K562 (cell line): ENCODE measurements at regions not wholly inside any gene's neighbourhood (a gene's known extent, or its start where the extent isn't known, plus 50 kb on each side); places are given as distances from the start of the nearest gene placed in this dataset.

Source experiments
- ATAC-seq: fragments of 200-7000 bp; cut with Tn5 transposase; 3 replicates; pipeline ENCODE4 v1.9.1; 2020; ENCODE audit warnings: moderate library complexity
- BruUV-seq: library from RNA; stranded (reverse); fragments of 400-500 nt; replicated peaks from 2 replicates; lab custom pipeline; 2021; lab: Mats Ljungman, UMichigan
- CTCF ChIA-PET: fragments of 300-600 bp; formaldehyde crosslinking; extraction: SDS; loops from one replicate; lab custom pipeline; 2021; ENCODE audit warnings: low intra/inter-chr PET ratio; lab: Yijun Ruan, JAX
- POLR2A ChIA-PET: fragments of 300-600, 350-650 bp; sonication (Branson Sonifier 250); formaldehyde crosslinking; extraction: SDS; loops from one replicate; lab custom pipeline; 2021; ENCODE audit warnings: antibody characterized with exemption, inconsistent platforms; lab: Yijun Ruan, JAX
- DNase-seq, 4 experiments: peaks; one replicate each; pipeline versions ENCODE4 v3.0.0 to v3.0.0-alpha.2; 2011 to 2018; ENCODE audit warnings: low spot score in 3 of 4, mixed read lengths in 3 of 4; ENCODE audit errors: extremely low read depth in 1 of 4
- FAIRE-seq: peaks from 2 replicates; lab custom pipeline; 2011; peaks lifted over from hg19 to GRCh38; lab: Jason Lieb, UNC
- H2AFZ ChIP-seq: 2 replicates; pipeline ENCODE4 v1.6.0; 2011; ENCODE audit warnings: low read depth, low read length, control low read depth, inconsistent platforms
- H3K27ac ChIP-seq: fragments of 200-600 bp; 3 replicates; pipeline ENCODE4 v1.8.0; 2011; ENCODE audit warnings: low read depth, mild to moderate bottlenecking, control low read depth, inconsistent platforms, low read length, moderate library complexity, mixed read lengths; ENCODE audit errors: extremely low read depth
- H3K27me3 ChIP-seq, 2 experiments: fragments of 300-600 bp in 1 of 2; 2 replicates in 1 of 2; 3 replicates in 1 of 2; pipeline versions ENCODE4 v1.6.0 to v1.8.0; 2011; ENCODE audit warnings: inconsistent platforms in 2 of 2, low read length in 2 of 2, mild to moderate bottlenecking in 1 of 2, mixed read lengths in 1 of 2, moderate library complexity in 1 of 2; ENCODE audit not compliant: control insufficient read depth in 2 of 2, insufficient read depth in 2 of 2
- H3K36me3 ChIP-seq: fragments of 300-600 bp; 3 replicates; pipeline ENCODE4 v1.8.0; 2011; ENCODE audit warnings: mild to moderate bottlenecking, low read length, inconsistent platforms; ENCODE audit not compliant: control insufficient read depth, insufficient read depth
- H3K4me1 ChIP-seq, 2 experiments: fragments of 200-600 bp in 1 of 2; replicated peaks in 1 of 2; 2 replicates in 1 of 2; 3 replicates in 1 of 2; pipeline versions ENCODE4 v1.5.1 to v1.8.0; 2011; ENCODE audit warnings: inconsistent platforms in 2 of 2, low read length in 2 of 2, mild to moderate bottlenecking in 1 of 2, mixed read lengths in 1 of 2, moderate library complexity in 1 of 2; ENCODE audit not compliant: control insufficient read depth in 2 of 2, insufficient read depth in 2 of 2
- H3K4me2 ChIP-seq: 2 replicates; pipeline ENCODE4 v1.6.1; 2011; ENCODE audit warnings: low read length, control low read depth, inconsistent platforms, mixed read lengths; ENCODE audit not compliant: insufficient read depth
- H3K4me3 ChIP-seq: fragments of 200-600 bp; sonication (generic), shearing (Covaris generic); 2 replicates; pipeline ENCODE4 v1.5.1; 2016; ENCODE audit warnings: control low read depth, inconsistent platforms
- H3K79me2 ChIP-seq: fragments of 200-600 bp; 3 replicates; pipeline ENCODE4 v1.8.0; 2011; ENCODE audit warnings: low read length, inconsistent platforms; ENCODE audit not compliant: control insufficient read depth, insufficient read depth
- H3K9ac ChIP-seq, 2 experiments: 2 replicates each; pipeline versions ENCODE4 v1.6.0 to v1.6.1; 2011; ENCODE audit warnings: low read depth in 2 of 2, low read length in 2 of 2, control low read depth in 1 of 2, inconsistent platforms in 1 of 2, mild to moderate bottlenecking in 1 of 2, mixed read lengths in 1 of 2; ENCODE audit not compliant: insufficient read depth in 1 of 2
- H3K9me1 ChIP-seq: one replicate; pipeline ENCODE4 v1.6.0; 2011; ENCODE audit warnings: inconsistent platforms, mild to moderate bottlenecking, low read length, moderate library complexity; ENCODE audit not compliant: control insufficient read depth, insufficient read depth
- H3K9me3 ChIP-seq: replicated peaks from 2 replicates; pipeline ENCODE4 v1.5.1; 2011; ENCODE audit warnings: low read depth, low read length, inconsistent platforms; ENCODE audit not compliant: control insufficient read depth, insufficient read depth
- H4K20me1 ChIP-seq: replicated peaks from 2 replicates; pipeline ENCODE4 v1.6.1; 2011; ENCODE audit warnings: low read length, inconsistent platforms, mixed read lengths; ENCODE audit not compliant: control insufficient read depth, insufficient read depth
- ELF4 ChIP-seq: fragments of 450-650 bp; formaldehyde crosslinking; IDR thresholded peaks from 2 replicates; pipeline ENCODE4 v1.4.0; 2022; ENCODE audit warnings: missing genetic modification characterization
- HNRNPUL1 ChIP-seq: fragments of 200-400 bp; formaldehyde crosslinking; IDR thresholded peaks from 2 replicates; pipeline ENCODE4 v1.6.1; 2017; ENCODE audit warnings: low read length
- KDM1A ChIP-seq, 2 experiments: fragments of 450-650 bp; IDR thresholded peaks; 2 replicates each; pipeline ENCODE4 v1.6.1; 2016; ENCODE audit warnings: mild to moderate bottlenecking in 2 of 2
- NCOR1 ChIP-seq: fragments of 450-650 bp; IDR thresholded peaks from 2 replicates; pipeline ENCODE4 v1.6.1; 2016; ENCODE audit warnings: mild to moderate bottlenecking, moderate library complexity
- NELFE ChIP-seq: IDR thresholded peaks from 2 replicates; pipeline ENCODE4 v1.6.1; 2011; ENCODE audit warnings: mild to moderate bottlenecking; ENCODE audit not compliant: insufficient read depth, insufficient read length
- NFIX ChIP-seq: fragments of 250-450 bp; sonication (Bioruptor Pico); IDR thresholded peaks from 2 replicates; pipeline ENCODE4 v1.4.0; 2020; ENCODE audit warnings: low read depth, mild to moderate bottlenecking, moderate library complexity
- RAD21 ChIP-seq, 2 experiments: fragments of 250-450 bp in 1 of 2; fragments of 450-650 bp in 1 of 2; sonication (Bioruptor Pico) in 1 of 2; formaldehyde crosslinking in 1 of 2; IDR thresholded peaks in 1 of 2; conservative IDR thresholded peaks in 1 of 2; 2 replicates each; pipeline versions ENCODE4 v1.4.0 to v1.8.0; 2020 to 2022; ENCODE audit warnings: mild to moderate bottlenecking in 2 of 2, moderate library complexity in 1 of 2
- SMARCB1 ChIP-seq: IDR thresholded peaks from 2 replicates; pipeline ENCODE4 v1.6.1; 2011; ENCODE audit warnings: improper control_type of control experiment, low read depth; ENCODE audit not compliant: insufficient read length
- ZHX1 ChIP-seq: fragments of 150-350 bp; conservative IDR thresholded peaks from 2 replicates; pipeline ENCODE4 v1.6.1; 2014; ENCODE audit warnings: low read length
- WGBS: fragments of 100-300 bp; shearing (Covaris generic); methylation state at CpG from one replicate; pipeline ENCODE4 v1.1.6; 2016; ENCODE audit warnings: low coverage, mixed read lengths; ENCODE audit not compliant: insufficient coverage; ENCODE audit errors: missing lambda C conversion rate; 5-methylcytosine and 5-hydroxymethylcytosine counted together
- in situ Hi-C: fragments of 300-500 bp; cut with MboI; formaldehyde crosslinking; loops from 4 replicates; pipeline ENCODE4 v1.15.0; 2018; ENCODE audit warnings: inconsistent platforms, mixed read lengths
- intact Hi-C: fragments of 100-400 bp; cut with micrococcal nuclease; formaldehyde crosslinking; loops from 2 replicates; pipeline ENCODE4 v1.14.2; 2022
- TF ChIP-seq, protein P1 (sequence below): fragments of 450-650 bp; formaldehyde crosslinking; IDR thresholded peaks from 2 replicates; pipeline ENCODE4 v1.4.0; 2020; ENCODE audit warnings: mild to moderate bottlenecking, moderate library complexity

GRCh38 chr15:31228011-31228484 lies 98.6 kb upstream of the KLF13 start:
- Histone ChIP-seq H3K4me1 (peaks cover 0 to 9% of the 10 kb centered on the region in 2 experiments; a peak in 2 of 5 replicates), H3K27me3 (peaks cover 18 to 36% of the 10 kb centered on the region in 2 experiments)
- POLR2A ChIA-PET = interaction anchor here (1.1 kb wide), 1 partner anchor 8 kb away, joined by 3 read pairs; no protein-coding TSS in a partner anchor
- intact Hi-C loops = no loop called here
- no peak for TF ChIP-seq NCOR1
- TF ChIP-seq SMARCB1 = no peak
- TF ChIP-seq, all 486 proteins: peak for 0
- no peak for ATAC-seq
- Histone ChIP-seq H2AFZ (no peak overlapping the region), H3K4me3 (no peak overlapping the region), H3K9me1 (no peaks in the 10 kb centered on the region), H3K9ac (no peak overlapping the region), H3K36me3 (no peaks in the 10 kb centered on the region), H4K20me1 (no peaks in the 10 kb centered on the region), H3K27ac (no peak overlapping the region), H3K9me3 (no peaks in the 10 kb centered on the region), H3K79me2 (no peaks in the 10 kb centered on the region), H3K4me2 (no peak overlapping the region)
- CTCF ChIA-PET = interaction anchor here (0.6 kb wide), 1 partner anchor 29 kb away, joined by 3 read pairs; no protein-coding TSS in a partner anchor
- no TSS peak for BruUV-seq
- FAIRE-seq = no peak
- in situ Hi-C loops = no loop called here
- 0% methylated on average over 6 of the region's 7 CpGs for WGBS
- DNase-seq = no peak

GRCh38 chr15:31228980-31229826 lies 97.4 kb upstream of the KLF13 start:
- DNase-seq = no peak
- no peak for ATAC-seq
- Histone ChIP-seq H3K79me2 (no peaks in the 10 kb centered on the region), H4K20me1 (no peaks in the 10 kb centered on the region), H3K9me1 (no peaks in the 10 kb centered on the region), H3K27me3 (peaks cover 8 to 30% of the 10 kb centered on the region in 2 experiments; a peak in 4 of 5 replicates), H3K27ac (no peak overlapping the region), H3K4me1 (no peaks in the 10 kb centered on the region), H3K4me2 (no peak overlapping the region), H3K36me3 (no peaks in the 10 kb centered on the region), H2AFZ (no peak overlapping the region), H3K9me3 (no peaks in the 10 kb centered on the region), H3K4me3 (no peak overlapping the region), H3K9ac (no peak overlapping the region)
- intact Hi-C loops = no loop called here
- POLR2A ChIA-PET = interaction anchor here (0.5 to 1.1 kb wide), 2 partner anchors 9 to 22 kb away, joined by 3 read pairs; no protein-coding TSS in a partner anchor
- no TSS peak for BruUV-seq
- in situ Hi-C loops = no loop called here
- CTCF ChIA-PET = no interaction called here
- FAIRE-seq = no peak
- 2% methylated on average over 8 of the region's 8 CpGs for WGBS
- TF ChIP-seq ZHX1 (no peak), RAD21 (CRISPR knock-in tag; conservative IDR thresholded peaks at IDR 0.05 in 1 of 2, IDR thresholded peaks at IDR 0.05 in 1 of 2) (no peak), ELF4 (CRISPR knock-in tag) (no peak), NFIX (no peak), NELFE (no peak), KDM1A (IDR thresholded peaks at IDR 0.05) (no peak), HNRNPUL1 (no peak), SMARCB1 (no peak)
- TF ChIP-seq, protein P1, sequence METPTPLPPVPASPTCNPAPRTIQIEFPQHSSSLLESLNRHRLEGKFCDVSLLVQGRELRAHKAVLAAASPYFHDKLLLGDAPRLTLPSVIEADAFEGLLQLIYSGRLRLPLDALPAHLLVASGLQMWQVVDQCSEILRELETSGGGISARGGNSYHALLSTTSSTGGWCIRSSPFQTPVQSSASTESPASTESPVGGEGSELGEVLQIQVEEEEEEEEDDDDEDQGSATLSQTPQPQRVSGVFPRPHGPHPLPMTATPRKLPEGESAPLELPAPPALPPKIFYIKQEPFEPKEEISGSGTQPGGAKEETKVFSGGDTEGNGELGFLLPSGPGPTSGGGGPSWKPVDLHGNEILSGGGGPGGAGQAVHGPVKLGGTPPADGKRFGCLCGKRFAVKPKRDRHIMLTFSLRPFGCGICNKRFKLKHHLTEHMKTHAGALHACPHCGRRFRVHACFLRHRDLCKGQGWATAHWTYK (CRISPR knock-in tag) = no peak
